ENCODE measurements at regions not wholly inside any gene's neighbourhood (a gene's known extent, or its start where the extent isn't known, plus 50 kb on each side); places are given as distances from the start of the nearest gene placed in this dataset.

DNA sequence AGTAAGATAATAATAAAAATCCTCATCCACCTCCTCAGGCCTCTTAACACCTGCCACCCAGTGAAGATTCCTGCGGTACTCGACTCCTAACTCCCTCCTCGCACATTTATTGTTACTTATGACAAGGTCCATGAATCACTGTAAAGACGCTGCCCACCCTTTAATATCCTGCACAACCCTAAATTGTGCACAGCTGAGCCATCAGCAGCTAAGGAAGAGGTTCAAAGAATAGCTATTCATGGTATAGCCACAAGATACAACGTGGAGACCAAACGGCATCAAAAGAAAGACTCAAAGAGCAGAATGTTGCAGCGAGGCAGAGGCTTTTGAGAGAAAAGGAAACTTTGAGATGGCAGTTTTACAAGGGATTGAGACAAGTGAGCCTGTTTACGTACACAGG lies 266.3 kb downstream of the SATB2 start:
- CTCF ChIA-PET, result no interaction called here
- POLR2A ChIA-PET, result no interaction called here
- H3K4me2 ChIP-seq (ENCODE audit: insufficient read depth, low read length), result no peak overlapping the region
- DNase-seq (ENCODE audit: low read depth, low spot score), result no peak
- intact Hi-C loops (cut with micrococcal nuclease), result no loop called here
- dilution Hi-C loops (cut with MboI; ENCODE audit: extremely low pct_ligation_motif_present, low sequenced_read_pairs), result no loop called here
- H3K27ac ChIP-seq (ENCODE audit: insufficient read depth, low read depth, low read length), result no peak overlapping the region
- no peaks in the 10 kb centered on the region for H3K27me3 ChIP-seq (ENCODE audit: control insufficient read depth in 2 of 2, insufficient read depth in 2 of 2, low read length in 2 of 2)
- H4K20me1 ChIP-seq (replicated peaks; ENCODE audit: control insufficient read depth, extremely low read depth, insufficient read depth, low read length), result no peaks in the 10 kb centered on the region
- no peaks in the 10 kb centered on the region for H3K79me2 ChIP-seq (ENCODE audit: control insufficient read depth, insufficient read depth, low read length)
- no peak overlapping the region for H3K9ac ChIP-seq (replicated peaks; ENCODE audit: extremely low read depth, insufficient read depth, low read length)
- no peaks in the 10 kb centered on the region for H3K36me3 ChIP-seq (ENCODE audit: control insufficient read depth in 2 of 2, extremely low read depth in 1 of 2, insufficient read depth in 2 of 2, low read length in 2 of 2)
- H3K4me3 ChIP-seq (replicated peaks in 1 of 3; ENCODE audit: insufficient read depth in 1 of 3, low read depth in 1 of 3, low read length in 3 of 3), result no peak overlapping the region
- H3K4me1 ChIP-seq (ENCODE audit: control insufficient read depth, extremely low read depth, insufficient read depth, low read length), result no peaks in the 10 kb centered on the region
- no peak for TF ChIP-seq JUN (IDR thresholded peaks at IDR 0.05; ENCODE audit: borderline replicate concordance, insufficient read depth, insufficient read length, low read depth)
- TF ChIP-seq FOS (IDR thresholded peaks at IDR 0.05; ENCODE audit: borderline replicate concordance, insufficient read depth, low read length), result no peak
- TF ChIP-seq, protein P1, sequence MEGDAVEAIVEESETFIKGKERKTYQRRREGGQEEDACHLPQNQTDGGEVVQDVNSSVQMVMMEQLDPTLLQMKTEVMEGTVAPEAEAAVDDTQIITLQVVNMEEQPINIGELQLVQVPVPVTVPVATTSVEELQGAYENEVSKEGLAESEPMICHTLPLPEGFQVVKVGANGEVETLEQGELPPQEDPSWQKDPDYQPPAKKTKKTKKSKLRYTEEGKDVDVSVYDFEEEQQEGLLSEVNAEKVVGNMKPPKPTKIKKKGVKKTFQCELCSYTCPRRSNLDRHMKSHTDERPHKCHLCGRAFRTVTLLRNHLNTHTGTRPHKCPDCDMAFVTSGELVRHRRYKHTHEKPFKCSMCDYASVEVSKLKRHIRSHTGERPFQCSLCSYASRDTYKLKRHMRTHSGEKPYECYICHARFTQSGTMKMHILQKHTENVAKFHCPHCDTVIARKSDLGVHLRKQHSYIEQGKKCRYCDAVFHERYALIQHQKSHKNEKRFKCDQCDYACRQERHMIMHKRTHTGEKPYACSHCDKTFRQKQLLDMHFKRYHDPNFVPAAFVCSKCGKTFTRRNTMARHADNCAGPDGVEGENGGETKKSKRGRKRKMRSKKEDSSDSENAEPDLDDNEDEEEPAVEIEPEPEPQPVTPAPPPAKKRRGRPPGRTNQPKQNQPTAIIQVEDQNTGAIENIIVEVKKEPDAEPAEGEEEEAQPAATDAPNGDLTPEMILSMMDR (IDR thresholded peaks at IDR 0.05; ENCODE audit: extremely low read depth in 1 of 2, insufficient read depth in 1 of 2, low read depth in 1 of 2, low read length in 2 of 2), result no peak
- TF ChIP-seq, protein P2, sequence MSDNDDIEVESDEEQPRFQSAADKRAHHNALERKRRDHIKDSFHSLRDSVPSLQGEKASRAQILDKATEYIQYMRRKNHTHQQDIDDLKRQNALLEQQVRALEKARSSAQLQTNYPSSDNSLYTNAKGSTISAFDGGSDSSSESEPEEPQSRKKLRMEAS (IDR thresholded peaks at IDR 0.05; ENCODE audit: insufficient read depth, insufficient read length), result no peak
- no peak for TF ChIP-seq POLR2A (IDR thresholded peaks at IDR 0.05; ENCODE audit: low read depth, low read length)
- TF ChIP-seq GATA2 (IDR thresholded peaks at IDR 0.05; ENCODE audit: insufficient read depth, insufficient read length, low read depth, low read length), result no peak
- peaks cover 2% of the 10 kb centered on the region for H3K9me3 ChIP-seq (replicated peaks; ENCODE audit: control insufficient read depth, insufficient read depth, low read length)
- no peak overlapping the region for H2AFZ ChIP-seq (ENCODE audit: low read depth, low read length)
- FAIRE-seq, result no peak
- BruUV-seq (replicated peaks), result no TSS peak
- no peaks in the 10 kb centered on the region for H3K9me1 ChIP-seq (replicated peaks; ENCODE audit: control insufficient read depth, extremely low read depth, insufficient read depth, low read length)

DNA sequence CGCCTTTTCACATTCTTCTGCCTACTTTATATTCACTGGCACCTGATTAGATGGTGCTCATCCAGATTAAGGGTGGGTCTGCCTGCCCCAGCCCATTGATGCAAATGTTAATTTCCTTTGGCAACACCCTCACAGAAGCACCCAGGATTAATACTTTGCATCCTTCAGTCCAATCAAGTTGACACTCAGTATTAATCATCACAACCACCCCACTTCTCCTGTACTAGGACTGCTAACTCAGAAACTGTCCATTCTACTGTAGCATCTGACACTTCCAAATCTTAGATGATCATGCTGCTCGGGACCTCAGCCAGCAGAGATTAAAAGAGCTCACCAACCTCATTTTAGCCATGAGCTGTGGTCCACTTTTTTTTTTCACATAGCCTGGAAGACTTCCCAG lies 268.5 kb downstream of the SATB2 start:
- no peak overlapping the region for H3K4me3 ChIP-seq (replicated peaks in 1 of 3; ENCODE audit: insufficient read depth in 1 of 3, low read depth in 1 of 3, low read length in 3 of 3)
- POLR2A ChIA-PET, result no interaction called here
- DNase-seq (ENCODE audit: low read depth, low spot score) (no peak), FAIRE-seq (no peak)
- H2AFZ ChIP-seq (ENCODE audit: low read depth, low read length), result no peak overlapping the region
- dilution Hi-C loops (cut with MboI; ENCODE audit: extremely low pct_ligation_motif_present, low sequenced_read_pairs) (no loop called here), intact Hi-C loops (cut with micrococcal nuclease) (no loop called here)
- no peak overlapping the region for H3K27ac ChIP-seq (ENCODE audit: insufficient read depth, low read depth, low read length)
- H3K36me3 ChIP-seq (ENCODE audit: control insufficient read depth in 2 of 2, extremely low read depth in 1 of 2, insufficient read depth in 2 of 2, low read length in 2 of 2), result no peaks in the 10 kb centered on the region
- no peaks in the 10 kb centered on the region for H3K27me3 ChIP-seq (ENCODE audit: control insufficient read depth in 2 of 2, insufficient read depth in 2 of 2, low read length in 2 of 2)
- H3K9ac ChIP-seq (replicated peaks; ENCODE audit: extremely low read depth, insufficient read depth, low read length), result no peak overlapping the region
- H3K4me2 ChIP-seq (ENCODE audit: insufficient read depth, low read length), result no peak overlapping the region
- H4K20me1 ChIP-seq (replicated peaks; ENCODE audit: control insufficient read depth, extremely low read depth, insufficient read depth, low read length), result no peaks in the 10 kb centered on the region
- no peaks in the 10 kb centered on the region for H3K4me1 ChIP-seq (ENCODE audit: control insufficient read depth, extremely low read depth, insufficient read depth, low read length)
- no peaks in the 10 kb centered on the region for H3K9me1 ChIP-seq (replicated peaks; ENCODE audit: control insufficient read depth, extremely low read depth, insufficient read depth, low read length)
- BruUV-seq (replicated peaks), result no TSS peak
- H3K9me3 ChIP-seq (replicated peaks; ENCODE audit: control insufficient read depth, insufficient read depth, low read length), result no peaks in the 10 kb centered on the region
- CTCF ChIA-PET, result no interaction called here
- TF ChIP-seq POLR2A (IDR thresholded peaks at IDR 0.05; ENCODE audit: low read depth, low read length), result no peak
- TF ChIP-seq JUN (IDR thresholded peaks at IDR 0.05; ENCODE audit: borderline replicate concordance, insufficient read depth, insufficient read length, low read depth), result no peak
- no peak for TF ChIP-seq GATA2 (IDR thresholded peaks at IDR 0.05; ENCODE audit: insufficient read depth, insufficient read length, low read depth, low read length)
- no peak for TF ChIP-seq EZH2 (IDR thresholded peaks at IDR 0.05; ENCODE audit: borderline replicate concordance, low read depth, low read length, severe bottlenecking)
- TF ChIP-seq, protein P2 (IDR thresholded peaks at IDR 0.05; ENCODE audit: insufficient read depth, insufficient read length), result no peak
- no peak for TF ChIP-seq FOS (IDR thresholded peaks at IDR 0.05; ENCODE audit: borderline replicate concordance, insufficient read depth, low read length)
- TF ChIP-seq POLR2AphosphoS5 (IDR thresholded peaks at IDR 0.05; ENCODE audit: insufficient read depth, low read depth, low read length), result no peak
- TF ChIP-seq, protein P1 (IDR thresholded peaks at IDR 0.05; ENCODE audit: extremely low read depth in 1 of 2, insufficient read depth in 1 of 2, low read depth in 1 of 2, low read length in 2 of 2), result no peak
- TF ChIP-seq MYC (IDR thresholded peaks at IDR 0.05; ENCODE audit: low read depth, low read length), result no peak
- no peaks in the 10 kb centered on the region for H3K79me2 ChIP-seq (ENCODE audit: control insufficient read depth, insufficient read depth, low read length)
